ENCODE measurements at regions not wholly inside any gene's neighbourhood (a gene's known extent, or its start where the extent isn't known, plus 50 kb on each side); places are given as distances from the start of the nearest gene placed in this dataset.

DNA sequence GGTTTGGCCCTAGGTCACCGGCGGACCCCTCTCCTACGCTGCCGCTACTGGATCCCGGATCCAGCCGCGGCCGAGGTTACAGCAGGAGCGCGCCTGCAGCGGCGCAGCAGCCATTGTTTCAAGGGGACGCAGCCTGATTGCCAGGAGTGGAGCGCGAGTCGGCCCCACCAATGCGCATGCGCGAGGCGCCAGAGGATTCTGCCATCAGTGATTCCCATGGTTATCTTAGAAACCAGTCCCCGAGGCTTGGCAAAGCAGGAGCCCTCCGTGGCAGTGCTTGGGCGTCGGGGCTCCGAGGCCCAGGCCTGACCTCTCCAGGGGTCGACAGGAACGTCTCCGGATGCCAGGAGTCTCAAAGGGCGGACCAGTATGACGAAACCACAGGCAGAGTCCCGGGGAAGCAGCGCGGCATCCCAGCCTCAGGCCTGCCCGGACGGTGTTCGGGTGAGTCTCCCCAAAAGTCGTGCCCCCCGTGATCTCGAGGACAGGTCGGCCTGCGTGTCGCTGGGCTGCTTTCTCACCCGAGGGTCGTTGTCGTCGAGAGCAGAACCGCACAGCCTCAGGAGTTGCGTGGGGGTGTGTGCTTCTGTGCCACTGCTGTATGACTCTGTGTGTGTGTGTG, 608.5 kb downstream of the KCNJ18 start:
- FAIRE-seq: no peak
- no peaks in the 10 kb centered on the region for H4K20me1 ChIP-seq (replicated peaks; ENCODE audit: control insufficient read depth, extremely low read depth, insufficient read depth, low read length)
- H3K36me3 ChIP-seq (ENCODE audit: control insufficient read depth in 2 of 2, extremely low read depth in 1 of 2, insufficient read depth in 2 of 2, low read length in 2 of 2): no peaks in the 10 kb centered on the region
- dilution Hi-C loops (cut with MboI; ENCODE audit: extremely low pct_ligation_motif_present, low sequenced_read_pairs) (no loop called here), intact Hi-C loops (cut with micrococcal nuclease) (no loop called here)
- BruUV-seq (replicated peaks): no TSS peak
- ChIA-PET POLR2A (no interaction called here), CTCF (no interaction called here)
- TF ChIP-seq, protein P1, sequence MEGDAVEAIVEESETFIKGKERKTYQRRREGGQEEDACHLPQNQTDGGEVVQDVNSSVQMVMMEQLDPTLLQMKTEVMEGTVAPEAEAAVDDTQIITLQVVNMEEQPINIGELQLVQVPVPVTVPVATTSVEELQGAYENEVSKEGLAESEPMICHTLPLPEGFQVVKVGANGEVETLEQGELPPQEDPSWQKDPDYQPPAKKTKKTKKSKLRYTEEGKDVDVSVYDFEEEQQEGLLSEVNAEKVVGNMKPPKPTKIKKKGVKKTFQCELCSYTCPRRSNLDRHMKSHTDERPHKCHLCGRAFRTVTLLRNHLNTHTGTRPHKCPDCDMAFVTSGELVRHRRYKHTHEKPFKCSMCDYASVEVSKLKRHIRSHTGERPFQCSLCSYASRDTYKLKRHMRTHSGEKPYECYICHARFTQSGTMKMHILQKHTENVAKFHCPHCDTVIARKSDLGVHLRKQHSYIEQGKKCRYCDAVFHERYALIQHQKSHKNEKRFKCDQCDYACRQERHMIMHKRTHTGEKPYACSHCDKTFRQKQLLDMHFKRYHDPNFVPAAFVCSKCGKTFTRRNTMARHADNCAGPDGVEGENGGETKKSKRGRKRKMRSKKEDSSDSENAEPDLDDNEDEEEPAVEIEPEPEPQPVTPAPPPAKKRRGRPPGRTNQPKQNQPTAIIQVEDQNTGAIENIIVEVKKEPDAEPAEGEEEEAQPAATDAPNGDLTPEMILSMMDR (IDR thresholded peaks at IDR 0.05; ENCODE audit: extremely low read depth in 1 of 2, insufficient read depth in 1 of 2, low read depth in 1 of 2, low read length in 2 of 2): no peak
- TF ChIP-seq MYC (IDR thresholded peaks at IDR 0.05; ENCODE audit: low read depth, low read length): no peak
- TF ChIP-seq POLR2AphosphoS5 (IDR thresholded peaks at IDR 0.05; ENCODE audit: insufficient read depth, low read depth, low read length): no peak
- no peak for TF ChIP-seq EZH2 (IDR thresholded peaks at IDR 0.05; ENCODE audit: borderline replicate concordance, low read depth, low read length, severe bottlenecking)
- H3K79me2 ChIP-seq (ENCODE audit: control insufficient read depth, insufficient read depth, low read length): no peaks in the 10 kb centered on the region
- no peaks in the 10 kb centered on the region for H3K9me1 ChIP-seq (replicated peaks; ENCODE audit: control insufficient read depth, extremely low read depth, insufficient read depth, low read length)
- no peak overlapping the region for H3K4me2 ChIP-seq (ENCODE audit: insufficient read depth, low read length)
- peaks cover 7% of the 10 kb centered on the region for H3K9me3 ChIP-seq (replicated peaks; ENCODE audit: control insufficient read depth, insufficient read depth, low read length)
- no peaks in the 10 kb centered on the region for H3K4me1 ChIP-seq (ENCODE audit: control insufficient read depth, extremely low read depth, insufficient read depth, low read length)
- H3K4me3 ChIP-seq (replicated peaks in 1 of 3; ENCODE audit: insufficient read depth in 1 of 3, low read depth in 1 of 3, low read length in 3 of 3): no peak overlapping the region
- DNase-seq (ENCODE audit: low read depth, low spot score): no peak
- no peaks in the 10 kb centered on the region for H3K27me3 ChIP-seq (ENCODE audit: control insufficient read depth in 2 of 2, insufficient read depth in 2 of 2, low read length in 2 of 2)
- H3K27ac ChIP-seq (ENCODE audit: insufficient read depth, low read depth, low read length): no peak overlapping the region
- no peak overlapping the region for H2AFZ ChIP-seq (ENCODE audit: low read depth, low read length)
- H3K9ac ChIP-seq (replicated peaks; ENCODE audit: extremely low read depth, insufficient read depth, low read length): no peak overlapping the region

DNA sequence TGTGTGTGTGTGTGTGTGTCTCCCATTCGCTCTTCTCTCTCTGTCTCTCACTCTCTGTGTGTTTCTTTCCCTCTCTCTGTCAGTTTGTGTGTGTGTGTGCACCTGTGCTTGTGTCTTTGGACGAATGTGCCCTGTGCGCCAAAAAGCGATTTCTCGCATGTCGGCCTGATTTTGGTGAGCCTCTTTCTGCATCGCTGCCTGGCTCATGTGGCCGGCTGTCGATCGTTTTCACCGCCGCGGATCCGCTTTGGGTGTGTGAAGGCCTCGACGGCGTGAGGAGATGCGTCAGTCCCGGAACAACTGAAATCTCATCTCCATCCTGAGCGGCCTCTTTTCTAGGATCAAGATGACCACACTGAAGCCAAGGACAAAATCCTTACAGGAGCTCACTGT, 609.0 kb downstream of the KCNJ18 start:
- Histone ChIP-seq H3K27me3 (ENCODE audit: control insufficient read depth in 2 of 2, insufficient read depth in 2 of 2, low read length in 2 of 2) (no peaks in the 10 kb centered on the region), H3K36me3 (ENCODE audit: control insufficient read depth in 2 of 2, extremely low read depth in 1 of 2, insufficient read depth in 2 of 2, low read length in 2 of 2) (no peaks in the 10 kb centered on the region), H3K79me2 (ENCODE audit: control insufficient read depth, insufficient read depth, low read length) (no peaks in the 10 kb centered on the region), H4K20me1 (replicated peaks; ENCODE audit: control insufficient read depth, extremely low read depth, insufficient read depth, low read length) (no peaks in the 10 kb centered on the region), H3K4me2 (ENCODE audit: insufficient read depth, low read length) (no peak overlapping the region), H3K4me3 (replicated peaks in 1 of 3; ENCODE audit: insufficient read depth in 1 of 3, low read depth in 1 of 3, low read length in 3 of 3) (no peak overlapping the region), H3K27ac (ENCODE audit: insufficient read depth, low read depth, low read length) (no peak overlapping the region), H3K9ac (replicated peaks; ENCODE audit: extremely low read depth, insufficient read depth, low read length) (no peak overlapping the region), H3K9me1 (replicated peaks; ENCODE audit: control insufficient read depth, extremely low read depth, insufficient read depth, low read length) (no peaks in the 10 kb centered on the region), H2AFZ (ENCODE audit: low read depth, low read length) (no peak overlapping the region), H3K9me3 (replicated peaks; ENCODE audit: control insufficient read depth, insufficient read depth, low read length) (peaks cover 7% of the 10 kb centered on the region), H3K4me1 (ENCODE audit: control insufficient read depth, extremely low read depth, insufficient read depth, low read length) (no peaks in the 10 kb centered on the region)
- TF ChIP-seq JUN (IDR thresholded peaks at IDR 0.05; ENCODE audit: borderline replicate concordance, insufficient read depth, insufficient read length, low read depth): no peak
- no peak for TF ChIP-seq GATA2 (IDR thresholded peaks at IDR 0.05; ENCODE audit: insufficient read depth, insufficient read length, low read depth, low read length)
- no peak for TF ChIP-seq EZH2 (IDR thresholded peaks at IDR 0.05; ENCODE audit: borderline replicate concordance, low read depth, low read length, severe bottlenecking)
- TF ChIP-seq POLR2AphosphoS5 (IDR thresholded peaks at IDR 0.05; ENCODE audit: insufficient read depth, low read depth, low read length): no peak
- TF ChIP-seq, protein P1 (IDR thresholded peaks at IDR 0.05; ENCODE audit: extremely low read depth in 1 of 2, insufficient read depth in 1 of 2, low read depth in 1 of 2, low read length in 2 of 2): no peak
- TF ChIP-seq POLR2A (IDR thresholded peaks at IDR 0.05; ENCODE audit: low read depth, low read length): no peak
- TF ChIP-seq FOS (IDR thresholded peaks at IDR 0.05; ENCODE audit: borderline replicate concordance, insufficient read depth, low read length): no peak
- BruUV-seq (replicated peaks): no TSS peak
- DNase-seq (ENCODE audit: low read depth, low spot score) (no peak), FAIRE-seq (peak; percentile 67)
- dilution Hi-C loops (cut with MboI; ENCODE audit: extremely low pct_ligation_motif_present, low sequenced_read_pairs) (no loop called here), intact Hi-C loops (cut with micrococcal nuclease) (no loop called here)
- ChIA-PET POLR2A (no interaction called here), CTCF (no interaction called here)
